GM13977 (cell line): ENCODE measurements at regions not wholly inside any gene's neighbourhood (a gene's known extent, or its start where the extent isn't known, plus 50 kb on each side); places are given as distances from the start of the nearest gene placed in this dataset.

Source experiments
- DNase-seq: peaks from one replicate; pipeline ENCODE4 v3.0.0; 2012; ENCODE audit warnings: low spot score
- in situ Hi-C: fragments of 300-500 bp; cut with MboI; formaldehyde crosslinking; loops from one replicate; pipeline ENCODE4 v1.12.0; 2022; ENCODE audit warnings: low sequenced_read_pairs, low pct_unique_long_range_greater_than_20kb, mixed read lengths, inconsistent platforms; ENCODE audit not compliant: unreplicated experiment
- TF ChIP-seq, protein P1 (sequence below): IDR thresholded peaks from 2 replicates; pipeline ENCODE4 v1.5.1; 2012; ENCODE audit warnings: mild to moderate bottlenecking, control low read depth; ENCODE audit not compliant: insufficient read depth; ENCODE audit errors: extremely low read depth, missing control alignments

DNA sequence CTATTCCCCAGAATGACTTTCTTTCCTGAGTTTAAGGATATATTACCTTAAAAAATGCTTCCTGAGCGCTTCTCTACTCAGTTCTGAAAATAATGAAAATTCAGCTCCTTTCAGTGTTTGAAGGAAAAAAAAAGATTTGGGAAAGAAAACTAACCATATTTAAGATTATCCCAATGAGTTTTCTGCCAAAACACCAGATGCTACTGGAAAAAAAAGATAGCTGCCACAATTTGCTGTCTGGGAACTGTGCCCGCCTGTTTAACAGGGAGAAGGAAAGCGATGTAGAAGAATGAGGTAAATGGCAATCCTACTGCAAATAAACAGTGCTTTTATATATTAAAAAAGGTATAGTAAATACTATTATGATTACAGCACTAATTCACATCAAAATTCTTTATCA is 367.6 kb upstream of the PRICKLE1 start:
- in situ Hi-C loops = no loop called here
- TF ChIP-seq, protein P1, sequence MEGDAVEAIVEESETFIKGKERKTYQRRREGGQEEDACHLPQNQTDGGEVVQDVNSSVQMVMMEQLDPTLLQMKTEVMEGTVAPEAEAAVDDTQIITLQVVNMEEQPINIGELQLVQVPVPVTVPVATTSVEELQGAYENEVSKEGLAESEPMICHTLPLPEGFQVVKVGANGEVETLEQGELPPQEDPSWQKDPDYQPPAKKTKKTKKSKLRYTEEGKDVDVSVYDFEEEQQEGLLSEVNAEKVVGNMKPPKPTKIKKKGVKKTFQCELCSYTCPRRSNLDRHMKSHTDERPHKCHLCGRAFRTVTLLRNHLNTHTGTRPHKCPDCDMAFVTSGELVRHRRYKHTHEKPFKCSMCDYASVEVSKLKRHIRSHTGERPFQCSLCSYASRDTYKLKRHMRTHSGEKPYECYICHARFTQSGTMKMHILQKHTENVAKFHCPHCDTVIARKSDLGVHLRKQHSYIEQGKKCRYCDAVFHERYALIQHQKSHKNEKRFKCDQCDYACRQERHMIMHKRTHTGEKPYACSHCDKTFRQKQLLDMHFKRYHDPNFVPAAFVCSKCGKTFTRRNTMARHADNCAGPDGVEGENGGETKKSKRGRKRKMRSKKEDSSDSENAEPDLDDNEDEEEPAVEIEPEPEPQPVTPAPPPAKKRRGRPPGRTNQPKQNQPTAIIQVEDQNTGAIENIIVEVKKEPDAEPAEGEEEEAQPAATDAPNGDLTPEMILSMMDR = no peak
- DNase-seq = no peak

DNA sequence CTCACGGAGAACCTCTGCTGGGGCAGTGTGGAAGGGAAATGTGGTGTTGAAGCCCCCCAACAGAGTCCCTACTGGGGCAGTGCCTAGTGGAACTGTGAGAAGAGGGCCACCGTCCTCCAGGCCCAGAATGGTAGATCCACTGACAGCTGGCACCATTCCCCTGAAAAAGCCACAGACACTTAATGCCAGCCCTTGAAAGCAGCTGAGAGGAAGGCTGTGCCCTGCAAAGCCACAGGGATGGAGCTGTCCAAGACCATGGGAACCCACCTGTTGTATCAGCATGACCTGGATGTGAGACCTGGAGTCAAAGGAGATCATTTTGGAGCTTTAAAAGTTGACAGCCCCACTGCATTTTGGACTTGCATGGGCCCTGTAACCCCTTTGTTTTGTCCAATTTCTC is 363.5 kb upstream of the PRICKLE1 start:
- TF ChIP-seq, protein P1 = no peak
- in situ Hi-C loops = no loop called here
- no peak for DNase-seq

DNA sequence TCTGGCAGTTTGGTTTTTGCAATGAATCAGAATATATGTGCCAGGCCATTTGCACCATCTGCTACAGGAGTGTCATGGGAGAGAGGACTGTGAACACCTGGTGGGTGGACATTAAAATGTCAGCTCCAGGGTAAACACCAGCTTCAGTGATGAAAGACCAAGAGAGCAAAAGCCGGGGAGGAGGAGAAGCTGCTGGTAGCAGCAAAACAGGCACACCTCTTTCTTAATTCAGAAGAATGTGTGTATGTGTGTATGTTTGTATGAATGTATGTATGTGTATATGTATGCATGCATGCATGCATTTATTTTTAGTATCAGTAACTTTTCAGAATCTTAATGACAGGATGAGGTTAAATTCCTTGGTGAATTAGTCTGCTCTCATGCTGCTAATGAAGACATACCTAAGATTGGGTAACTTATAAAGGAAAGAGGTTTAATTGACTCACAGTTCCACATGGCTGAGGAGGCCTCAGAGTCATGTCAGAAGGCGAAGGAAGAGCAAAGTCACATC is 357.4 kb upstream of the PRICKLE1 start:
- in situ Hi-C loops = no loop called here
- TF ChIP-seq, protein P1 = no peak
- DNase-seq = no peak

DNA sequence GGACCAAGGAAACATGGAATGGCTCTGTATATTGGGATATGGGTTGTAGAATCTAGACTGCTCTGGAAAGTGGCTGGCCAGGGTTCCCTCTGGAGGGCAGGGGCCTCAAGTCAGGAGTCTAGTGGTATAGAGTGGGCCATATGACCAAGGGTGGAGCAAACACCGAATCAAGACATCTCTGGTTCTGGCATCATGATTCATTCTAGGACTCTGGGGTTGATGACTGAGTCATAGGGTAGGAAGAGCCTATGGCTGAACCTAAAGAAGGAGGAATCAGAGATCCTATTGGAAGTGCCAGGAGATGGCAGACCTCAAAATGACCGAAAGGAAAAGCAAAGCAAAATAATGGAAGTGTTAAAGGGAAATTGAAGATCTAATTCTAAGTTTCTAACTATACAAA is 356.4 kb upstream of the PRICKLE1 start:
- TF ChIP-seq, protein P1 = no peak
- no peak for DNase-seq
- in situ Hi-C loops = no loop called here

DNA sequence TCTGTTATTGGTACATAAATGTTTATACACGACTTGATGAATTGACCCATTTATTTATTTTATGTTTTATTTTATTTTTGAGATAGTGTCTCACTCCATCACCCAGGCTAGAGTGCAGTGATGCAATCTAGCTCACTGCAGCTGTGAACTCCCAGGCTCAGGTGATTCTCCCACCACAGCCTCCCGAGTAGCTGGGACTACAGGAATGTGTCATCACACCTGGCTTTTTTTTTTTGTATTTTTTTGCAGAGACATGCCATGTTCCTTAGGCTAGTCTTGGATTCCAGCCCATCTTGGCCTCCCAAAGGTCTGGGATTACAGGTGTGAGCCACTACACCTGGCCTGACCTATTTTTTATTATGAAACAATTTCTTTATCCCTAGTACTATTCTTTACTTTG is 355.0 kb upstream of the PRICKLE1 start:
- DNase-seq = no peak
- TF ChIP-seq, protein P1 = no peak
- in situ Hi-C loops = no loop called here

DNA sequence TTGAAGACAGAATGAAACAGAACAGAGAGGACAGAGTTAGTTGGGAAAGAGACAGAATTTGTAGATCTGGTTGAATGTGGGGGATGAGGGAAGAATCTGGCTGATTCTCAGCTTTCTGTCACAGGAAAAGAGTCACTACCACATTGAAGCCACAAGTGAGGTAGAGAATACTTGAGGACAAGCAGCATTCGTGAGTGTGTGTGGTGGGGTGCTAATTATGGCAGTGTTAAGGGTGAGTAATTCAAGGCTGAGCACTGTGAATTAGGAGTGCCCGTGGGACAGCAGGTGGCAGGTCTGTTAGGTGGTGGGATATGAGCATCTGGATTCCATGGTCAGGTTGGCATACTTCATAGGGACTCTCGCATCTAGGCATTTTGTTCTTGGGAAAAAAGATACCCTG is 347.4 kb upstream of the PRICKLE1 start:
- TF ChIP-seq, protein P1 = no peak
- DNase-seq = no peak
- in situ Hi-C loops = no loop called here

DNA sequence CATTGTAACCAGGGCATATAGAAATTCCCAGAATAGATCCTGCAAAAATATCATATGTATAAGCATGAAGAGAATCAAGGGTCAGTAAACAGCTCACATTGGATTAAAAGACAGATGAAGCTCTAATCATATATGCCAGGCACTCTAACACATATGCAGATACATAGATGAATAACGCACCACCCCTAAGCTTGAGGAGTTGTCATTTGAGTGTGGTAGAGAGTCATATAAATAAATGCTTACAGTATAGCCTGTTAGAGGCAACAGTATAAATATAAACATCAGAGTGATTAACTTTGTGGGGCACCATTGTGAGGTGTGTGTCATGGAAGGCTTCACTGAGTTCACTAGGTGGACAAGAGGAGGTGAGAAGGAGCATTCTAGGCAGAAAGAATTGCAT is 346.7 kb upstream of the PRICKLE1 start:
- in situ Hi-C loops = no loop called here

More for the DNA sequence above, 346.7 kb upstream of the PRICKLE1 start:
- TF ChIP-seq, protein P1 = no peak
- no peak for DNase-seq
